Natural killer cell (primary cell): ENCODE measurements at regions not wholly inside any gene's neighbourhood (a gene's known extent, or its start where the extent isn't known, plus 50 kb on each side); places are given as distances from the start of the nearest gene placed in this dataset.

Experiments used
- ATAC-seq, 3 donors: fragments of 150-1000 bp in 2 of 3; fragments of 200-7000 bp in 1 of 3; cut with Tn5 transposase; 1 replicate in 1 of 3; 2 replicates in 2 of 3; pipeline ENCODE4 v1.10.0; 2021; ENCODE audit warnings: mild to moderate bottlenecking in 2 of 3, moderate library complexity in 2 of 3
- DNase-seq, 2 donors: peaks; one replicate each; pipeline versions ENCODE4 v3.0.0 to v3.0.0-alpha.2; 2013 to 2021; ENCODE audit warnings: mixed read lengths in 1 of 2
- H3K27ac ChIP-seq: one replicate; pipeline ENCODE4 v1.5.1; 2013; ENCODE audit warnings: mild to moderate bottlenecking, low read length
- H3K27me3 ChIP-seq: one replicate; pipeline ENCODE4 v1.6.1; 2013; ENCODE audit warnings: low read length; ENCODE audit not compliant: control insufficient read depth, insufficient read depth
- H3K36me3 ChIP-seq: one replicate; pipeline ENCODE4 v1.6.1; 2013; ENCODE audit warnings: low read length; ENCODE audit not compliant: control insufficient read depth, insufficient read depth
- H3K4me1 ChIP-seq: one replicate; pipeline ENCODE4 v1.6.1; 2013; ENCODE audit warnings: low read length; ENCODE audit not compliant: control insufficient read depth, insufficient read depth
- H3K4me3 ChIP-seq: one replicate; pipeline ENCODE4 v1.5.1; 2013; ENCODE audit warnings: low read length
- H3K9me3 ChIP-seq: one replicate; pipeline ENCODE4 v1.6.1; 2013; ENCODE audit warnings: low read length; ENCODE audit not compliant: control insufficient read depth, insufficient read depth
- H3K27ac Mint-ChIP-seq, 2 donors: one replicate each; pipeline ENCODE4 v1.8.0; 2022; ENCODE audit warnings: mild to moderate bottlenecking in 2 of 2, mixed read lengths in 2 of 2, moderate library complexity in 1 of 2
- H3K27me3 Mint-ChIP-seq, 2 donors: one replicate each; pipeline ENCODE4 v1.8.0; 2022; ENCODE audit warnings: low read depth in 2 of 2, mixed read lengths in 2 of 2
- H3K36me3 Mint-ChIP-seq: one replicate; pipeline ENCODE4 v1.8.0; 2022; ENCODE audit warnings: mixed read lengths
- H3K4me1 Mint-ChIP-seq, 2 donors: one replicate each; pipeline ENCODE4 v1.8.0; 2022; ENCODE audit warnings: mixed read lengths in 2 of 2
- H3K4me3 Mint-ChIP-seq: one replicate; pipeline ENCODE4 v1.8.0; 2022; ENCODE audit warnings: mild to moderate bottlenecking, moderate library complexity, mixed read lengths
- H3K9me3 Mint-ChIP-seq, 2 donors: one replicate each; pipeline ENCODE4 v1.8.0; 2022; ENCODE audit warnings: mixed read lengths in 2 of 2
- CTCF ChIP-seq: fragments of 200-600 bp; IDR thresholded peaks from one replicate; pipeline ENCODE4 v1.8.0; 2022; ENCODE audit warnings: antibody characterized with exemption
- WGBS: methylation state at CpG from one replicate; pipeline ENCODE4 v1.1.7; 2013; ENCODE audit warnings: missing lambda C conversion rate; ENCODE audit not compliant: insufficient coverage; 5-methylcytosine and 5-hydroxymethylcytosine counted together
- intact Hi-C: fragments of 100-400 bp; cut with micrococcal nuclease; formaldehyde crosslinking; loops from one replicate; pipeline ENCODE4 v1.14.2; 2022

GRCh38 chr17:31680126-31680525, 178.9 kb downstream of the COPRS start:
- Histone ChIP-seq H3K36me3 (no peaks in the 10 kb centered on the region), H3K9me3 (no peaks in the 10 kb centered on the region), H3K4me1 (no peaks in the 10 kb centered on the region), H3K27ac (no peak overlapping the region), H3K4me3 (no peak overlapping the region), H3K27me3 (peaks cover 2% of the 10 kb centered on the region)
- DNase-seq = peak in 1 of 2 donors; percentile 19
- ATAC-seq = peak; percentile 67 to 82 (median 71)
- peaks cover 0 to 7% of the 10 kb centered on the region in 2 donors for H3K4me1 Mint-ChIP-seq
- no peak overlapping the region for H3K4me3 Mint-ChIP-seq
- H3K27ac Mint-ChIP-seq = no peak overlapping the region
- H3K9me3 Mint-ChIP-seq = no peaks in the 10 kb centered on the region
- H3K36me3 Mint-ChIP-seq = no peaks in the 10 kb centered on the region
- 7% methylated on average over 6 of the region's 8 CpGs for WGBS
- no peak for TF ChIP-seq CTCF
- H3K27me3 Mint-ChIP-seq = peaks cover 21 to 26% of the 10 kb centered on the region in 2 donors
- intact Hi-C loops = no loop called here

GRCh38 chr17:31679667-31680066, 179.4 kb downstream of the COPRS start:
- Histone ChIP-seq H3K27ac (no peak overlapping the region), H3K4me1 (no peaks in the 10 kb centered on the region), H3K4me3 (no peak overlapping the region), H3K36me3 (no peaks in the 10 kb centered on the region), H3K9me3 (no peaks in the 10 kb centered on the region), H3K27me3 (peaks cover 2% of the 10 kb centered on the region)
- 77% methylated on average over 3 of the region's 5 CpGs for WGBS
- no peak for ATAC-seq
- H3K27me3 Mint-ChIP-seq = peaks cover 25 to 26% of the 10 kb centered on the region in 2 donors
- no peak for TF ChIP-seq CTCF
- no peak overlapping the region for H3K4me3 Mint-ChIP-seq
- intact Hi-C loops = no loop called here
- H3K27ac Mint-ChIP-seq = no peak overlapping the region
- no peak for DNase-seq
- H3K4me1 Mint-ChIP-seq = peaks cover 0 to 11% of the 10 kb centered on the region in 2 donors
- H3K36me3 Mint-ChIP-seq = no peaks in the 10 kb centered on the region
- H3K9me3 Mint-ChIP-seq = no peaks in the 10 kb centered on the region

GRCh38 chr17:31678431-31678830, 180.6 kb downstream of the COPRS start:
- Mint-ChIP-seq H3K27ac (no peak overlapping the region), H3K4me3 (no peak overlapping the region), H3K4me1 (peaks cover 0 to 11% of the 10 kb centered on the region in 2 donors), H3K9me3 (no peaks in the 10 kb centered on the region), H3K27me3 (peaks cover 21 to 31% of the 10 kb centered on the region in 2 donors), H3K36me3 (no peaks in the 10 kb centered on the region)
- Histone ChIP-seq H3K9me3 (no peaks in the 10 kb centered on the region), H3K27ac (no peak overlapping the region), H3K27me3 (no peaks in the 10 kb centered on the region), H3K4me1 (no peaks in the 10 kb centered on the region), H3K4me3 (no peak overlapping the region), H3K36me3 (no peaks in the 10 kb centered on the region)
- intact Hi-C loops = no loop called here
- WGBS = 68% methylated on average over 1 of the region's 1 CpG
- DNase-seq (no peak), ATAC-seq (no peak)
- no peak for TF ChIP-seq CTCF

- ATAC-seq (no peak), DNase-seq (no peak)
- no peak for TF ChIP-seq CTCF
- no peak overlapping the region for H3K4me3 Mint-ChIP-seq
- H3K9me3 Mint-ChIP-seq = no peaks in the 10 kb centered on the region
- Histone ChIP-seq H3K9me3 (no peaks in the 10 kb centered on the region), H3K27ac (no peak overlapping the region), H3K27me3 (no peaks in the 10 kb centered on the region), H3K36me3 (no peaks in the 10 kb centered on the region), H3K4me3 (no peak overlapping the region), H3K4me1 (no peaks in the 10 kb centered on the region)
- 93% methylated on average over 5 of the region's 6 CpGs for WGBS
- H3K27ac Mint-ChIP-seq = no peak overlapping the region
- intact Hi-C loops = no loop called here
- H3K27me3 Mint-ChIP-seq = peaks cover 19 to 28% of the 10 kb centered on the region in 2 donors
- H3K4me1 Mint-ChIP-seq = peaks cover 0 to 11% of the 10 kb centered on the region in 2 donors
- no peaks in the 10 kb centered on the region for H3K36me3 Mint-ChIP-seq
Observed at GRCh38 chr17:31677681-31678080, 181.4 kb downstream of the COPRS start.
